Smooth muscle cell (in vitro differentiated cells): ENCODE measurements at regions not wholly inside any gene's neighbourhood (a gene's known extent, or its start where the extent isn't known, plus 50 kb on each side); places are given as distances from the start of the nearest gene placed in this dataset.

Experiments
- DNase-seq: peaks from one replicate; lab custom pipeline; 2025; ENCODE audit not compliant: unreplicated experiment; lab: John Stamatoyannopoulos, UW
- H2AFZ ChIP-seq: fragments of 200-600 bp; sonication (generic); 2 replicates; pipeline ENCODE4 v1.6.0; 2016; ENCODE audit warnings: antibody characterized with exemption, low read depth, mild to moderate bottlenecking
- H3F3A ChIP-seq: fragments of 200-600 bp; sonication (generic); 2 replicates; pipeline ENCODE4 v1.6.0; 2017; ENCODE audit warnings: antibody characterized with exemption, low read depth
- H3K27ac ChIP-seq: fragments of 200-600 bp; sonication (generic); 2 replicates; pipeline ENCODE4 v1.5.1; 2016; ENCODE audit warnings: low read depth, mild to moderate bottlenecking
- H3K27me3 ChIP-seq: fragments of 200-600 bp; sonication (generic); 2 replicates; pipeline ENCODE4 v1.6.1; 2016; ENCODE audit warnings: low read depth, mild to moderate bottlenecking
- H3K36me3 ChIP-seq: fragments of 200-600 bp; sonication (generic); 2 replicates; pipeline ENCODE4 v1.5.1; 2016; ENCODE audit warnings: low read depth
- H3K4me1 ChIP-seq: fragments of 200-600 bp; sonication (generic); 2 replicates; pipeline ENCODE4 v1.5.1; 2016; ENCODE audit warnings: low read depth
- H3K4me2 ChIP-seq: fragments of 200-600 bp; sonication (generic); 2 replicates; pipeline ENCODE4 v1.6.0; 2016; ENCODE audit warnings: mild to moderate bottlenecking
- H3K4me3 ChIP-seq: fragments of 200-600 bp; sonication (generic); 2 replicates; pipeline ENCODE4 v1.5.1; 2016; ENCODE audit warnings: mild to moderate bottlenecking
- H3K79me2 ChIP-seq: fragments of 200-600 bp; sonication (generic); 2 replicates; pipeline ENCODE4 v1.6.0; 2016; ENCODE audit warnings: low read depth, mild to moderate bottlenecking
- H3K9ac ChIP-seq: fragments of 200-600 bp; sonication (generic); 2 replicates; pipeline ENCODE4 v1.6.0; 2016; ENCODE audit warnings: low read depth
- H3K9me3 ChIP-seq: fragments of 200-600 bp; sonication (generic); replicated peaks from 2 replicates; pipeline ENCODE4 v1.5.1; 2016; ENCODE audit warnings: low read depth
- H4K20me1 ChIP-seq: fragments of 200-600 bp; sonication (generic); 2 replicates; pipeline ENCODE4 v1.6.0; 2016; ENCODE audit warnings: low read depth
- WGBS: methylation state at CpG from one replicate; pipeline ENCODE4 v1.1.7; 2016; ENCODE audit warnings: low lambda C conversion rate; 5-methylcytosine and 5-hydroxymethylcytosine counted together
- TF ChIP-seq, protein P1 (sequence below): fragments of 200-600 bp; sonication (generic); IDR thresholded peaks from 2 replicates; pipeline ENCODE4 v1.5.1; 2017; ENCODE audit warnings: borderline replicate concordance, mild to moderate bottlenecking, antibody characterized with exemption; ENCODE audit not compliant: insufficient read depth, poor library complexity, severe bottlenecking

DNA sequence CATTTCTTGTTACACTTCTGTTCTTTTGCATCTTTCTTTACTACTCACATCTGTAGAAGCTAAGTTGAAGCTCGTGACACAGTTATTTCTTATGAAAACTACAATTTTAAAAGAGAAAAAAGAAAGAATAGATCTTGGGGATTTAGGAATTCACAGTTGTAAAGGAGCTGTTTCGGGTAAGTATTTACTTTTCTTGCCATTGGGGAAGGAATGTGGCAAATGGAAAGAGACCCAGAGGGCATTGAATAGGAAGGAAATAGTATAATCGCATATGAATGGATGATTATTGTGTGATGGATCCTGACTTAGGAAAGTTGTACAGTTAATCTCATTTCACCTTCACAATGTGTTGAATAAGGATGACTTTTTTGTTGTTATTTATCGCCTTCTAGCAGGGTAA is 914.1 kb upstream of the CDH8 start:
- H4K20me1 ChIP-seq = no peaks in the 10 kb centered on the region
- no peak overlapping the region for H3K27ac ChIP-seq
- no peaks in the 10 kb centered on the region for H3K36me3 ChIP-seq
- WGBS = 61% methylated on average over 4 of the region's 4 CpGs
- no peak for DNase-seq
- no peaks in the 10 kb centered on the region for H3K9me3 ChIP-seq
- H3K4me1 ChIP-seq = peaks cover 13% of the 10 kb centered on the region
- H3K4me3 ChIP-seq = no peak overlapping the region
- no peaks in the 10 kb centered on the region for H3K27me3 ChIP-seq
- no peak overlapping the region for H3K4me2 ChIP-seq
- H2AFZ ChIP-seq = no peak overlapping the region
- H3K9ac ChIP-seq = no peak overlapping the region
- no peaks in the 10 kb centered on the region for H3K79me2 ChIP-seq
- no peaks in the 10 kb centered on the region for H3F3A ChIP-seq
- TF ChIP-seq, protein P1, sequence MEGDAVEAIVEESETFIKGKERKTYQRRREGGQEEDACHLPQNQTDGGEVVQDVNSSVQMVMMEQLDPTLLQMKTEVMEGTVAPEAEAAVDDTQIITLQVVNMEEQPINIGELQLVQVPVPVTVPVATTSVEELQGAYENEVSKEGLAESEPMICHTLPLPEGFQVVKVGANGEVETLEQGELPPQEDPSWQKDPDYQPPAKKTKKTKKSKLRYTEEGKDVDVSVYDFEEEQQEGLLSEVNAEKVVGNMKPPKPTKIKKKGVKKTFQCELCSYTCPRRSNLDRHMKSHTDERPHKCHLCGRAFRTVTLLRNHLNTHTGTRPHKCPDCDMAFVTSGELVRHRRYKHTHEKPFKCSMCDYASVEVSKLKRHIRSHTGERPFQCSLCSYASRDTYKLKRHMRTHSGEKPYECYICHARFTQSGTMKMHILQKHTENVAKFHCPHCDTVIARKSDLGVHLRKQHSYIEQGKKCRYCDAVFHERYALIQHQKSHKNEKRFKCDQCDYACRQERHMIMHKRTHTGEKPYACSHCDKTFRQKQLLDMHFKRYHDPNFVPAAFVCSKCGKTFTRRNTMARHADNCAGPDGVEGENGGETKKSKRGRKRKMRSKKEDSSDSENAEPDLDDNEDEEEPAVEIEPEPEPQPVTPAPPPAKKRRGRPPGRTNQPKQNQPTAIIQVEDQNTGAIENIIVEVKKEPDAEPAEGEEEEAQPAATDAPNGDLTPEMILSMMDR = no peak

DNA sequence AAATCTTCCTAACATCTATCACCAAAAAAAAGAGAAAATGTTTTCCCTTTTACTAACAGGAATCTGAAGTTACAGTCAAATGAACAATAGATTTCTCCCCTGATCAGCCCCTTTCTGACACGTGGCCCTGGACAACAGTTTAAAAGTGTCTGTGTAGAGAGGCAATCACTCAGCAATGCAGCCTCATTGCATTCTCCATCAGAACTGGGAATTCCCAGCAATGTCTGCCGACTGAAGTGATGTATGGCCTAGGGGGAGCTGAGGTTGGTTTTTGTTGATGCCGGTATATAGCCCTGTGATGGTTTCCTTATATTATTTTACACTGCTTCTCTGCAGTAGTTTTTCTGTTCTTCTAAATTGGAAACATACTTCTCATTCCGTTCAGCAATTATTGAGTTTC is 904.3 kb upstream of the CDH8 start:
- Histone ChIP-seq H3K9ac (no peak overlapping the region), H2AFZ (no peak overlapping the region), H4K20me1 (no peaks in the 10 kb centered on the region), H3K9me3 (no peaks in the 10 kb centered on the region), H3K4me3 (no peak overlapping the region), H3K27me3 (no peaks in the 10 kb centered on the region), H3K79me2 (no peaks in the 10 kb centered on the region), H3K4me1 (no peaks in the 10 kb centered on the region), H3F3A (no peaks in the 10 kb centered on the region), H3K27ac (no peak overlapping the region), H3K4me2 (no peak overlapping the region), H3K36me3 (no peaks in the 10 kb centered on the region)
- TF ChIP-seq, protein P1 = no peak
- 61% methylated on average over 4 of the region's 4 CpGs for WGBS
- no peak for DNase-seq

DNA sequence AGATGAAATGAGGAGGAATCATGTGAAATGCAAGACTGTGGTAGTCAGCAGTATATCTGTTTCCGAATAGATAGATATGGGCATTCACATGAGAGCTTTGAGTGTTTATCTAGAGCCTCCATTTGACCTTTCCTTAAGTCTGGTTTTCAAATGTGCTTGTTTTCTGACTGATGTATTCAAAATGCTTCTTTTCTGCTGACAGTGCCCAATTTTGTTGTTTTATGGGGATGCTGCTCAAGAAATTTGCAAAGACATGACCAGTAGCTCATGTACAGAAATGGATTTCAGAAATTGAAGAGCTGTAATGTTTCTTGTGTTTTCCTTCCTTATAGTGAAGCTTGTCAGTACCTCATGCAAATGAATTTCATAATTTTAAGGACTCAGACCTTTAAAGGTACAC is 903.4 kb upstream of the CDH8 start:
- no peaks in the 10 kb centered on the region for H3K36me3 ChIP-seq
- no peaks in the 10 kb centered on the region for H3K79me2 ChIP-seq
- H3F3A ChIP-seq = no peaks in the 10 kb centered on the region
- WGBS = 79% methylated on average over 1 of the region's 1 CpG
- no peaks in the 10 kb centered on the region for H3K4me1 ChIP-seq
- no peak overlapping the region for H2AFZ ChIP-seq
- no peak overlapping the region for H3K4me2 ChIP-seq
- TF ChIP-seq, protein P1 = no peak
- H3K27me3 ChIP-seq = no peaks in the 10 kb centered on the region
- no peak overlapping the region for H3K27ac ChIP-seq
- no peak overlapping the region for H3K9ac ChIP-seq
- no peak overlapping the region for H3K4me3 ChIP-seq
- DNase-seq = no peak
- H4K20me1 ChIP-seq = no peaks in the 10 kb centered on the region
- H3K9me3 ChIP-seq = no peaks in the 10 kb centered on the region

DNA sequence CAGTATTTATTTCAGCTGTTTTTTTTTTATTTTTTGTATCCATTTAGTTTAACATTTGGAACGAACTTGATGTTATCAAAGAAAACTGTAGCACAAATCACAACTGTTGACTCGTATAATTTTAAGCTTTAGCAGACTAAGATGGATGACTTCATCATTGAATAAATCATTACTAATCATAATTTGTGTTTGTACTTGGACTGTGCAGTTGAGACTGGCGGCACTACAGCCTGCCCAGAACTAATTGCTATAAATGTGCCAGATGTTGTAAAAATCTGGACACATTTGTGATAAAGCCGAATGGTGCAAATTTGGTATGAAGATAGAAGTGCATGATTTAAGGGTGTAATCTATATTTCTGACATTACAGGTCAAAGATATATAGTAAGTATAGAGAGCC is 897.7 kb upstream of the CDH8 start:
- Histone ChIP-seq H3F3A (no peaks in the 10 kb centered on the region), H3K9me3 (no peaks in the 10 kb centered on the region), H3K4me2 (no peak overlapping the region), H3K27me3 (no peaks in the 10 kb centered on the region), H3K36me3 (no peaks in the 10 kb centered on the region), H3K27ac (no peak overlapping the region), H3K4me3 (no peak overlapping the region), H4K20me1 (no peaks in the 10 kb centered on the region), H3K4me1 (no peaks in the 10 kb centered on the region), H3K79me2 (no peaks in the 10 kb centered on the region), H3K9ac (no peak overlapping the region), H2AFZ (no peak overlapping the region)
- no peak for DNase-seq
- 88% methylated on average over 4 of the region's 4 CpGs for WGBS
- TF ChIP-seq, protein P1 = no peak
